Transverse colon (tissue), 4 donors: ENCODE measurements at regions not wholly inside any gene's neighbourhood (a gene's known extent, or its start where the extent isn't known, plus 50 kb on each side); places are given as distances from the start of the nearest gene placed in this dataset.

Experiments
- DNase-seq: peaks from one replicate; pipeline ENCODE4 v3.0.0-alpha.2; 2019
- H3K27ac ChIP-seq, 4 donors: fragments of 200-600 bp; sonication (generic); 2 replicates each; pipeline ENCODE4 v1.5.1; 2016 to 2018; ENCODE audit warnings: inconsistent platforms in 4 of 4
- H3K27me3 ChIP-seq: fragments of 200-600 bp; sonication (generic); 2 replicates; pipeline ENCODE4 v1.5.1; 2017; ENCODE audit warnings: inconsistent platforms
- H3K36me3 ChIP-seq, 4 donors: fragments of 200-600 bp; sonication (generic); 2 replicates each; pipeline ENCODE4 v1.5.1; 2017 to 2019; ENCODE audit warnings: inconsistent platforms in 4 of 4
- H3K4me1 ChIP-seq, 4 donors: fragments of 200-600 bp; sonication (generic); 2 replicates each; pipeline ENCODE4 v1.5.1; 2017 to 2020; ENCODE audit warnings: inconsistent platforms in 4 of 4
- H3K4me3 ChIP-seq, 4 donors: fragments of 200-600 bp; sonication (generic); 1 replicate in 1 of 4; 2 replicates in 3 of 4; pipeline versions ENCODE4 v1.5.1 to v1.6.1; 2017 to 2019; ENCODE audit warnings: inconsistent platforms in 4 of 4
- H3K9me3 ChIP-seq, 2 donors: fragments of 200-600 bp; sonication (generic); 2 replicates each; pipeline ENCODE4 v1.5.1; 2017 to 2019; ENCODE audit warnings: inconsistent platforms in 2 of 2
- CTCF ChIP-seq, 5 experiments: fragments of 200-600 bp in 3 of 5; fragments of 450-650 bp in 2 of 5; sonication (generic) in 3 of 5; IDR thresholded peaks; 1 replicate in 2 of 5; 2 replicates in 3 of 5; pipeline ENCODE4 v1.5.1; 2016 to 2017; ENCODE audit warnings: antibody characterized with exemption in 5 of 5, inconsistent platforms in 3 of 5, mild to moderate bottlenecking in 2 of 5, moderate library complexity in 1 of 5
- EP300 ChIP-seq: sonication (generic); formaldehyde crosslinking; IDR thresholded peaks from one replicate; pipeline ENCODE4 v1.6.1; 2017; ENCODE audit warnings: antibody characterized with exemption, low read depth
- POLR2A ChIP-seq: fragments of 450-650 bp; IDR thresholded peaks from one replicate; pipeline ENCODE4 v1.6.1; 2016; ENCODE audit warnings: antibody characterized with exemption, mild to moderate bottlenecking, moderate library complexity
- POLR2AphosphoS5 ChIP-seq, 3 donors: sonication (generic); formaldehyde crosslinking; IDR thresholded peaks; one replicate each; pipeline ENCODE4 v1.6.1; 2016; ENCODE audit warnings: antibody characterized with exemption in 3 of 3
- WGBS, 2 donors: methylation state at CpG; one replicate each; pipeline ENCODE4 v1.1.5; 2018; ENCODE audit warnings: low coverage in 1 of 2; 5-methylcytosine and 5-hydroxymethylcytosine counted together
- in situ Hi-C, 4 donors: fragments of 200-750 bp; cut with MboI; loops; one replicate each; pipeline versions ENCODE4 v1.15.0 to v1.15.1; 2017; ENCODE audit warnings: low sequenced_read_pairs in 3 of 4, low pct_ligation_motif_present in 1 of 4, low pct_unique_long_range_greater_than_20kb in 1 of 4
- intact Hi-C: fragments of 100-400 bp; cut with DNase I; formaldehyde crosslinking; loops from one replicate; pipeline ENCODE4 v1.15.1; 2023; ENCODE audit warnings: low total_unique reads

GRCh38 chr12:27387473-27387872 is 54.8 kb downstream of the BMAL2 start:
- no peaks in the 10 kb centered on the region for H3K27me3 ChIP-seq
- TF ChIP-seq EP300 (no peak), POLR2A (no peak), CTCF (IDR thresholded peaks at IDR 0.05) (no peak), POLR2AphosphoS5 (IDR thresholded peaks at IDR 0.05) (no peak)
- WGBS, 2 donors: 80 to 85% methylated on average over 1 of the region's 1 CpG
- no peaks in the 10 kb centered on the region for H3K4me1 ChIP-seq
- no peak for DNase-seq
- no peak overlapping the region for H3K4me3 ChIP-seq
- no peaks in the 10 kb centered on the region for H3K9me3 ChIP-seq
- intact Hi-C loops: no loop called here
- in situ Hi-C loops: no loop called here
- H3K27ac ChIP-seq: no peak overlapping the region
- H3K36me3 ChIP-seq: no peaks in the 10 kb centered on the region

- Histone ChIP-seq H3K36me3 (no peaks in the 10 kb centered on the region), H3K4me1 (no peaks in the 10 kb centered on the region), H3K4me3 (no peak overlapping the region), H3K9me3 (no peaks in the 10 kb centered on the region), H3K27ac (no peak overlapping the region), H3K27me3 (no peaks in the 10 kb centered on the region)
- DNase-seq: no peak
- TF ChIP-seq POLR2AphosphoS5 (IDR thresholded peaks at IDR 0.05) (no peak), POLR2A (no peak), EP300 (no peak), CTCF (IDR thresholded peaks at IDR 0.05) (no peak)
- 96 to 100% methylated on average over 1 of the region's 1 CpG for WGBS, 2 donors
- intact Hi-C loops (no loop called here), in situ Hi-C loops (no loop called here)
Observed at GRCh38 chr12:27388650-27389049, 56.0 kb downstream of the BMAL2 start.

GRCh38 chr12:27394676-27395075 is 51.9 kb upstream of the SMCO2 start:
- no peak overlapping the region for H3K27ac ChIP-seq
- WGBS, 2 donors: 83 to 93% methylated on average over 2 of the region's 2 CpGs
- H3K4me1 ChIP-seq: no peaks in the 10 kb centered on the region
- no peaks in the 10 kb centered on the region for H3K27me3 ChIP-seq
- no peaks in the 10 kb centered on the region for H3K9me3 ChIP-seq
- H3K4me3 ChIP-seq: no peak overlapping the region
- intact Hi-C loops: no loop called here
- no peak for DNase-seq
- in situ Hi-C loops: no loop called here
- H3K36me3 ChIP-seq: no peaks in the 10 kb centered on the region
- TF ChIP-seq EP300: no peak
- TF ChIP-seq POLR2A: no peak
- no peak for TF ChIP-seq POLR2AphosphoS5 (IDR thresholded peaks at IDR 0.05)
- no peak for TF ChIP-seq CTCF (IDR thresholded peaks at IDR 0.05)

- 92 to 97% methylated on average over 6 of the region's 6 CpGs for WGBS, 2 donors
- no peak for TF ChIP-seq CTCF (IDR thresholded peaks at IDR 0.05)
- TF ChIP-seq POLR2A: no peak
- TF ChIP-seq POLR2AphosphoS5 (IDR thresholded peaks at IDR 0.05): no peak
- TF ChIP-seq EP300: no peak
- intact Hi-C loops (no loop called here), in situ Hi-C loops (no loop called here)
- H3K27ac ChIP-seq: no peak overlapping the region
- no peaks in the 10 kb centered on the region for H3K4me1 ChIP-seq
- no peaks in the 10 kb centered on the region for H3K27me3 ChIP-seq
- no peaks in the 10 kb centered on the region for H3K36me3 ChIP-seq
- no peak for DNase-seq
- H3K9me3 ChIP-seq: no peaks in the 10 kb centered on the region
- no peak overlapping the region for H3K4me3 ChIP-seq
Observed at GRCh38 chr12:27396216-27396815, 50.2 kb upstream of the SMCO2 start.
